T-cell (primary cell): ENCODE measurements at regions not wholly inside any gene's neighbourhood (a gene's known extent, or its start where the extent isn't known, plus 50 kb on each side); places are given as distances from the start of the nearest gene placed in this dataset.
"Not testable (repeated sequence)": the region's sequence is repeated elsewhere in the genome, so short reads cannot be mapped to it uniquely, and the experiment has no call there.

ENCODE experiments used
- ATAC-seq, 4 experiments: fragments of 200-7000 bp in 3 of 4; fragments of 150-1000 bp in 1 of 4; cut with Tn5 transposase; replicated peaks in 1 of 4; 1 replicate in 3 of 4; 2 replicates in 1 of 4; pipeline ENCODE4 v1.10.0; 2021; ENCODE audit warnings: moderate library complexity in 3 of 4, mild to moderate bottlenecking in 2 of 4, moderate number of reproducible peaks in 1 of 4
- CTCF ChIA-PET, 2 donors: fragments of 300-600 bp; sonication (Branson Sonifier 250); formaldehyde crosslinking; loops; one replicate each; lab custom pipeline; 2022; ENCODE audit warnings: antibody characterized with exemption in 2 of 2; lab: Charles Lee
- POLR2A ChIA-PET, 2 donors: fragments of 300-600 bp; sonication (Branson Sonifier 250); formaldehyde crosslinking; loops; one replicate each; lab custom pipeline; 2022; ENCODE audit warnings: antibody characterized with exemption in 2 of 2; lab: Charles Lee
- DNase-seq, 35 experiments: peaks; one replicate each; pipeline versions ENCODE4 v3.0.0 to v3.0.0-alpha.2; 2013 to 2023
- H3K27ac ChIP-seq: one replicate; pipeline ENCODE4 v1.5.1; 2013; ENCODE audit warnings: low read length
- H3K27me3 ChIP-seq, 2 experiments: replicated peaks in 1 of 2; 1 replicate in 1 of 2; 2 replicates in 1 of 2; pipeline versions ENCODE4 v1.6.1 to v1.7.0; 2013; ENCODE audit warnings: low read length in 1 of 2, mixed read lengths in 1 of 2; ENCODE audit not compliant: control insufficient read depth in 2 of 2, insufficient read depth in 2 of 2; ENCODE audit errors: extremely low read depth in 1 of 2
- H3K36me3 ChIP-seq, 2 donors: 1 replicate in 1 of 2; 2 replicates in 1 of 2; pipeline versions ENCODE4 v1.6.1 to v1.7.0; 2013; ENCODE audit warnings: low read length in 1 of 2; ENCODE audit not compliant: control insufficient read depth in 2 of 2, insufficient read depth in 1 of 2; ENCODE audit errors: extremely low read depth in 1 of 2
- H3K4me1 ChIP-seq, 2 experiments: 1 replicate in 1 of 2; 2 replicates in 1 of 2; pipeline versions ENCODE4 v1.6.1 to v1.7.0; 2013; ENCODE audit warnings: low read length in 2 of 2, mixed read lengths in 1 of 2; ENCODE audit not compliant: insufficient read depth in 2 of 2, control insufficient read depth in 1 of 2; ENCODE audit errors: extremely low read depth in 1 of 2
- H3K4me3 ChIP-seq, 2 donors: 1 replicate in 1 of 2; 2 replicates in 1 of 2; pipeline versions ENCODE4 v1.5.1 to v1.7.0; 2013; ENCODE audit warnings: mild to moderate bottlenecking in 2 of 2, low read length in 1 of 2, moderate library complexity in 1 of 2; ENCODE audit not compliant: control insufficient read depth in 1 of 2; ENCODE audit errors: extremely low read depth in 1 of 2
- H3K9me3 ChIP-seq: 2 replicates; pipeline ENCODE4 v1.7.0; 2013
- H3K27ac Mint-ChIP-seq, 2 donors: one replicate each; pipeline ENCODE4 v1.8.0; 2020 to 2021; ENCODE audit warnings: mild to moderate bottlenecking in 2 of 2, mixed read lengths in 2 of 2
- H3K27me3 Mint-ChIP-seq, 2 donors: one replicate each; pipeline ENCODE4 v1.8.0; 2021 to 2022; ENCODE audit warnings: mixed read lengths in 2 of 2
- H3K36me3 Mint-ChIP-seq: one replicate; pipeline ENCODE4 v1.8.0; 2021; ENCODE audit warnings: mixed read lengths
- H3K4me1 Mint-ChIP-seq, 3 donors: one replicate each; pipeline ENCODE4 v1.8.0; 2020 to 2022; ENCODE audit warnings: mixed read lengths in 3 of 3, mild to moderate bottlenecking in 1 of 3
- H3K4me3 Mint-ChIP-seq, 3 donors: one replicate each; pipeline ENCODE4 v1.8.0; 2020 to 2022; ENCODE audit warnings: mild to moderate bottlenecking in 3 of 3, mixed read lengths in 3 of 3, moderate library complexity in 3 of 3
- H3K9me3 Mint-ChIP-seq, 3 donors: one replicate each; pipeline ENCODE4 v1.8.0; 2020 to 2022; ENCODE audit warnings: mixed read lengths in 3 of 3
- WGBS: methylation state at CpG from one replicate; pipeline ENCODE4 v1.1.5; 2013; ENCODE audit warnings: missing lambda C conversion rate; ENCODE audit not compliant: insufficient coverage; 5-methylcytosine and 5-hydroxymethylcytosine counted together

DNA sequence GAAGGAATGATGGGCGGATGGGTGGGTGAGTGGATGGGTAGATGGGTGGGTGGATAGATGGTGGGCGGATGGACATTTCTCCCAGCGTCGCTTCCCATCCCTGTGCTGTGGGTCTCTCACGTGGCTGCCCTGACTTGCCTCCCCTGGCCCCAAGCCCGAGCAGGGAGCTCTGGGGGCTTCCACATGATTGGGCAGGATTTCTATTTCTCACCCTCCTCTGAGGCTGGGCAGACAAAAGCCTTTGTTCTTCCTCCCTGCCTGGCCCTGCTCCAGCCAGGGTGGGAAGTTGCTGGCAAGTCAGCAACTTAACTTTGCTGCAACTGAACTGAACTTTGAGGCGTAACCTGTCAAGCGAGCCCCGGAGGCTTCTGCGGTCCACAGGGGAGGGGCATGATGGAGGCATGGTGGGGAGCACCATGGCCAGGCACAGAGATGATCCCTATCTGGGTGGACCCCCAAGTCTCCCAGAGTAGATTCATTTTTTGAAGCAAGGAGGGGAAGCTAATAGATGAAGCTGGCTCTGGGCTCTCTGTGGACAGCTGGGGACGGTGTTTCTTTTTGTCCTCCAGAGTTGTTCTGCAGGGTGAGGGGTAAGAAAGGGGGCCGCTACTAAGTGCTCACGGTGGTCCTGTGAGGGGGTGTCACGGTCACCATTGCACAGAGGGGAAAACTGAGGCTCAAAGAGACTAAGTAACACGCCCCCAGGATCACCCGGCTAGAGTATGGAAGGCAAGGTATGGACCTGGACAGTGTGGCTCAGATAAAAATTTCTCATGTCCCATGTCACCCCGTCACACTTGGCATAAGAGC is 140.1 kb downstream of the CEBPB start:
- no peak overlapping the region for H3K27ac ChIP-seq
- H3K4me3 ChIP-seq = no peak overlapping the region
- Mint-ChIP-seq H3K4me1 (no peaks in the 10 kb centered on the region), H3K4me3 (no peak overlapping the region), H3K27ac (no peak overlapping the region), H3K27me3 (peaks cover 4 to 5% of the 10 kb centered on the region in 2 donors), H3K9me3 (peaks cover 0 to 2% (median 0%) of the 10 kb centered on the region in 3 donors), H3K36me3 (no peaks in the 10 kb centered on the region)
- no peaks in the 10 kb centered on the region for H3K4me1 ChIP-seq
- peaks cover 0 to 23% of the 10 kb centered on the region in 2 experiments for H3K27me3 ChIP-seq
- H3K9me3 ChIP-seq = no peaks in the 10 kb centered on the region
- ChIA-PET CTCF (interaction anchor here in 1 of 2 donors (0.5 kb wide), 1 partner anchor 154 kb away, joined by 5 read pairs; no protein-coding TSS in a partner anchor), POLR2A (no interaction called here)
- no peaks in the 10 kb centered on the region for H3K36me3 ChIP-seq
- 52% methylated on average over 11 of the region's 17 CpGs for WGBS
- DNase-seq (no peak), ATAC-seq (no peak)

DNA sequence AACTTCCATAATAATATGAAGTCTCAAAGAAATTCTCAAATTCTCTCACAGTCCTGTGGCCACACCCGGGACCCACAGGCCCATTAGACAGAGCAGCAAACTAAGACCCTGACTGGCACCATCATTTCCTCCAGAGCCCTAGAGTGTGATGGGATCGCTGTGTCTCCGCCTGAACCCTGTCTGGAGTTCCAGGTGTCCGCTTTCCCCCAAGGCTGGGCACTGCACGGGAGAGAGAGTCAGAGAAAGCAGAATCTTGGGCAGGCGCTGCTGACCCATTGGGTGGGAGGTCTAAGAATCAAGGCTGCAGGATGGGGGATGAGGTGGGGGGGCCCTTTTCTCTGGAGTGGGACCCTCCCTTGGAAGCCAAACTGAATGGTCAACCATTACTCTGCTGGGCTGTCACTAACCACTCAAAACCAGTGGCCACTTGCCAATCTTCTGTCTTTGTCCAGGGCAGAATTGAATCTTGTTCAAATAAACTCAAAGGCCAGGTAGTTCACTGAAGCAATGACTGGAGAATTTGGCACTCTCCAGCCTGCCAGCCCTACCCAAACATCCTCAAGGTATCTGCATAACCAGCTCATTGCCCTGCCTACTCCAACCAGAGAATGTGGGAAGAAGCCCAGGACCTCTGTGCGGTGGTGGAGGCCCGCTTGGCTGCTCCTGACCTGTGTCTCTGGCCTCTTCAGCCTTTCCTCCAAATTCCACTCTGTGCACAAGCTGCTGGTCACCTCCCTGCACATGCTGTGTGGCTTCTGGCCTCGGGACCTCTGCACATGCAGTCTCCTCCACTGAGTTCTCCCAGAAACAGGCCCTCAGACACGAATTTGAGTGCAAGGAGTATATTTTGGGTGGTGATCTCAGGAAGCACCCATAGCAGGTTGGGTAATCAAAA is 141.1 kb downstream of the CEBPB start:
- CTCF ChIA-PET = no interaction called here
- H3K4me1 Mint-ChIP-seq = no peaks in the 10 kb centered on the region
- WGBS = 94% methylated on average over 5 of the region's 10 CpGs
- H3K9me3 ChIP-seq = no peaks in the 10 kb centered on the region
- H3K4me3 ChIP-seq = no peak overlapping the region
- ATAC-seq (no peak), DNase-seq (no peak)
- no peaks in the 10 kb centered on the region for H3K4me1 ChIP-seq
- H3K27ac ChIP-seq = no peak overlapping the region
- no peak overlapping the region for H3K4me3 Mint-ChIP-seq
- no peaks in the 10 kb centered on the region for H3K36me3 ChIP-seq
- no peaks in the 10 kb centered on the region for H3K9me3 Mint-ChIP-seq
- POLR2A ChIA-PET = no interaction called here
- H3K27me3 Mint-ChIP-seq = peaks cover 4 to 5% of the 10 kb centered on the region in 2 donors
- peaks cover 0 to 23% of the 10 kb centered on the region in 2 experiments for H3K27me3 ChIP-seq
- no peaks in the 10 kb centered on the region for H3K36me3 Mint-ChIP-seq
- no peak overlapping the region for H3K27ac Mint-ChIP-seq

DNA sequence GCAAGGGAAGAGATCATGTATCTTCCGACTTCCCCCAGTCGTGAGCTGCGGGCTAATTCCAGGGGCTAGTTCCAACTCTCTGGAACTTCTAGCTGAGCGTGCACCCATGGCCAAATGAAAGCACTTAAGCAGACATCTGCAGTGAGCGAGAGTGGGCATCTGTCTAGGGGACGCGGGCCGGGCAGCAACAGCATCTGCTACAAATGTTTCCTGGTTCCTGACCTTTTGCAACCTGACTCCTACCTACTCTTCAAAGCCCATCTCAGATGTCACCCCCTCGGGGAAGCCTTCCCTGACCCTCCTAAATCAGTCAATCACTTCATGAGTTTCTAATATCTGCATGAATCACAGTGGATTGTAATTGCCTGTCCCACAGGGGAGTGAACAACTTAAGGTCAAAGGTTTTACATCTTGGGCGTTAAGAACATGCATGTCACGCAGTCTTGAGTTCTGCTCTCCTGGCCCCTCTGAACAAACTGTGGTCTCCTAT is 141.9 kb downstream of the CEBPB start:
- ChIA-PET POLR2A (no interaction called here), CTCF (no interaction called here)
- DNase-seq (no peak), ATAC-seq (no peak)
- H3K27me3 Mint-ChIP-seq = peaks cover 4 to 5% of the 10 kb centered on the region in 2 donors
- H3K36me3 Mint-ChIP-seq = no peaks in the 10 kb centered on the region
- Histone ChIP-seq H3K36me3 (no peaks in the 10 kb centered on the region), H3K27me3 (peaks cover 0 to 23% of the 10 kb centered on the region in 2 experiments), H3K27ac (no peak overlapping the region), H3K9me3 (no peaks in the 10 kb centered on the region), H3K4me3 (no peak overlapping the region), H3K4me1 (no peaks in the 10 kb centered on the region)
- no peak overlapping the region for H3K4me3 Mint-ChIP-seq
- H3K27ac Mint-ChIP-seq = no peak overlapping the region
- WGBS = 81% methylated on average over 10 of the region's 11 CpGs
- H3K4me1 Mint-ChIP-seq = no peaks in the 10 kb centered on the region
- no peaks in the 10 kb centered on the region for H3K9me3 Mint-ChIP-seq

DNA sequence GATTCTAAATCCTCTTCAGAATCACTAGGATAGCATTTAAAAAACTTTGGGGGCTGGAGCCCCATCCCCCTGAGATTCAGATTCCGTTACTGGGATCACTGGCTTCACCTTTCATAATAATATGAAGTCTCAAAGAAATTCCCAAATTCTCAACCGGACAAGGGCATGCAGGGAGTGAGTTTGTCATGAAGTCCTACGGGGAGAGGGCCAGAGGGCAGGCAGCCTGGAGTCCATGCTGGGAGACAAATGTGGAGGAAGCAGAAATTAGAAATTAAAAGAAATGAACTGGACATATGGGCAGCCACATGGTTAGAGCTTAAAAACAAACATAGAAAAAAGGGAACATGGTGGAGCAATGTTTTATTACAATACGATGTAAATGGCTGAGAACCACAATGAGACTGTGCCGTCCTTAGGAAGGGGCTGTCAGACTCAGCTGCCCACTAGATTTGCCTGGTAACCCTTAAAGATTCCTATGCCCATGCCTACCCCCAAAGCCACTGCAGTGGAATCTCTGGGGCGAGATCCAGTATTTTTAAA is 142.6 kb downstream of the CEBPB start:
- Histone ChIP-seq H3K4me1 (peaks cover 0 to 2% of the 10 kb centered on the region in 2 experiments), H3K27ac (no peak overlapping the region), H3K27me3 (peaks cover 0 to 23% of the 10 kb centered on the region in 2 experiments), H3K4me3 (no peak overlapping the region), H3K36me3 (no peaks in the 10 kb centered on the region), H3K9me3 (no peaks in the 10 kb centered on the region)
- H3K4me1 Mint-ChIP-seq = peaks cover 3 to 4% (median 4%) of the 10 kb centered on the region in 3 donors
- ChIA-PET POLR2A (no interaction called here), CTCF (interaction anchor here (0.6 kb wide), 2 partner anchors 12 to 249 kb away, joined by 3 to 7 read pairs; no protein-coding TSS in a partner anchor)
- WGBS = 96% methylated on average over 4 of the region's 6 CpGs
- H3K4me3 Mint-ChIP-seq = no peak overlapping the region
- H3K9me3 Mint-ChIP-seq = no peaks in the 10 kb centered on the region
- H3K27me3 Mint-ChIP-seq = peaks cover 4 to 5% of the 10 kb centered on the region in 2 donors
- DNase-seq (no peak), ATAC-seq (no peak)
- H3K27ac Mint-ChIP-seq = no peak overlapping the region
- H3K36me3 Mint-ChIP-seq = no peaks in the 10 kb centered on the region

DNA sequence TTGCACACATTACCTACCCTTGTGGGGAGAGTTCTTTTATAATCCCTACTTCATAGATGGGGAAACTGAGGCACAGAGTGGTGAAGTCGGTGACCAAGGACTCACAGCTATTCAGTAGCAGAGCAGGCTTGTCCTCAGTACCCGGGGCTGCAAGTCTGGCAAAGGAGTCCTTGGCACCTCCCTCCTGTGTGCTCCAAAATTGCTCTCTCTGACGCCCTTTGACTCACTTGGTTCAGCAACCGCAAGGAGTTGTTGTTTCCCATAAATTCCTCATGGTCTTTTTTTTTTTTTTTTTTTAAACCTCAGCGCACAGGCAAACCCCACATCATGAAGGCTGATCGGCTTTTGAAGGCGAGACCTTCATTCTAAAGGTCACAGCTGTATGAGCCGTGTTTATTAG is 143.2 kb downstream of the CEBPB start:
- H3K27me3 ChIP-seq = peaks cover 0 to 20% of the 10 kb centered on the region in 2 experiments
- DNase-seq (no peak), ATAC-seq (no peak)
- Mint-ChIP-seq H3K27ac (no peak overlapping the region), H3K36me3 (no peaks in the 10 kb centered on the region), H3K27me3 (peaks cover 4 to 5% of the 10 kb centered on the region in 2 donors), H3K9me3 (no peaks in the 10 kb centered on the region), H3K4me1 (peaks cover 9 to 10% (median 10%) of the 10 kb centered on the region in 3 donors), H3K4me3 (no peak overlapping the region)
- WGBS = 95% methylated on average over 3 of the region's 8 CpGs
- no peaks in the 10 kb centered on the region for H3K9me3 ChIP-seq
- peaks cover 6 to 8% of the 10 kb centered on the region in 2 experiments for H3K4me1 ChIP-seq
- POLR2A ChIA-PET = no interaction called here
- no peak overlapping the region for H3K27ac ChIP-seq
- H3K4me3 ChIP-seq = no peak overlapping the region
- CTCF ChIA-PET = interaction anchor here (0.6 to 0.7 kb wide), 3 partner anchors 41 to 249 kb away, joined by 3 to 7 read pairs (median 3); no protein-coding TSS in a partner anchor
- no peaks in the 10 kb centered on the region for H3K36me3 ChIP-seq

DNA sequence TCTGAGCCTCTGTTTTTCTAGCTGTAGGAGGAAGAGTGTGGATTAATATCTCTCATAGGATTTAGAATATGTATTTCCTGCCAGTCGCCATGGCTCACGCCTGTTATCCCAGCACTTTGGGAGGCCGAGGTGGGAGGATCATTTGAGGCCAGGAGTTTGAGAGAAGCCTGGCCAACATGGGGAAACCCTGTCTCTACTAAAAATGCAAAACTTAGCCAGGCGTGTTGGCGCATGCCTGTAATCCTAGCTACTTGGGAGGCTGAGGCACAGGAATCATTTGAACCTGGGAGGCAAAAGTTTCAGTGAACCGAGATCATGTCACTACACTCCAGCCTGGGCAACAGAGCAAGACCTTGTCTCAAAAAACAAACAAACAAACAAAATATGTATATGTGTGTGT is 143.9 kb downstream of the CEBPB start:
- CTCF ChIA-PET = interaction anchor here (0.7 kb wide), 2 partner anchors 40 to 118 kb away, joined by 3 read pairs; no protein-coding TSS in a partner anchor
- H3K9me3 ChIP-seq, H3K9me3 Mint-ChIP-seq, H3K27ac ChIP-seq, H3K4me3 ChIP-seq, H3K36me3 ChIP-seq, H3K27me3 Mint-ChIP-seq, DNase-seq, H3K27ac Mint-ChIP-seq, ATAC-seq, POLR2A ChIA-PET, H3K36me3 Mint-ChIP-seq, H3K4me3 Mint-ChIP-seq: not testable (repeated sequence)
- WGBS = 88% methylated on average over 3 of the region's 6 CpGs
- peaks cover 16 to 17% (median 17%) of the 10 kb centered on the region in 3 donors for H3K4me1 Mint-ChIP-seq
- Histone ChIP-seq H3K27me3 (peaks cover 0 to 20% of the 10 kb centered on the region in 2 experiments), H3K4me1 (peaks cover 12 to 13% of the 10 kb centered on the region in 2 experiments)
